HepG2 (cell line): ENCODE measurements at regions not wholly inside any gene's neighbourhood (a gene's known extent, or its start where the extent isn't known, plus 50 kb on each side); places are given as distances from the start of the nearest gene placed in this dataset.

Experiments used
- HCFC1 ChIP-seq: fragments of 150-350 bp; IDR thresholded peaks from 2 replicates; pipeline ENCODE4 v1.6.1; 2014; ENCODE audit warnings: low read depth, low read length
- ZNF574 ChIP-seq: sonication (generic); formaldehyde crosslinking; IDR thresholded peaks from 2 replicates; pipeline ENCODE4 v1.4.0; 2020; ENCODE audit warnings: missing genetic modification reagents

GRCh38 chr2:140061240-140061639 lies 1281.0 kb upstream of the NXPH2 start:
- TF ChIP-seq ZNF574 (CRISPR knock-in tag): no peak
- TF ChIP-seq HCFC1: no peak
